PC-3 (cell line): ENCODE measurements at regions not wholly inside any gene's neighbourhood (a gene's known extent, or its start where the extent isn't known, plus 50 kb on each side); places are given as distances from the start of the nearest gene placed in this dataset.
"Not testable (repeated sequence)": the region's sequence is repeated elsewhere in the genome, so short reads cannot be mapped to it uniquely, and the experiment has no call there.

Experiments used
- ATAC-seq: fragments of 200-7000 bp; cut with Tn5 transposase; 2 replicates; pipeline ENCODE4 v1.9.1; 2020; ENCODE audit warnings: mild to moderate bottlenecking, moderate library complexity
- BruUV-seq: library from RNA; stranded (reverse); fragments of 400-500 nt; replicated peaks from 2 replicates; lab custom pipeline; 2021; lab: Mats Ljungman, UMichigan
- CTCF ChIA-PET: fragments of 300-600 bp; sonication (Branson Sonifier 250); formaldehyde crosslinking; loops from one replicate; lab custom pipeline; 2022; ENCODE audit warnings: antibody characterized with exemption; lab: Charles Lee
- POLR2A ChIA-PET: fragments of 300-600 bp; sonication (Branson Sonifier 250); formaldehyde crosslinking; loops from one replicate; lab custom pipeline; 2022; ENCODE audit warnings: antibody characterized with exemption; ENCODE audit not compliant: unreplicated experiment; lab: Charles Lee
- DNase-seq: peaks from one replicate; pipeline ENCODE4 v3.0.0-alpha.2; 2015
- H2AFZ ChIP-seq: fragments of 300-600 bp; sonication (generic); 2 replicates; pipeline ENCODE4 v1.6.0; 2016; ENCODE audit warnings: antibody characterized with exemption, low read length
- H3F3A ChIP-seq: fragments of 300-600 bp; sonication (generic); one replicate; pipeline ENCODE4 v1.6.0; 2017; ENCODE audit warnings: antibody characterized with exemption, low read length, control low read depth, mild to moderate bottlenecking; ENCODE audit not compliant: unreplicated experiment
- H3K27ac ChIP-seq: fragments of 300-600 bp; sonication (generic); 2 replicates; pipeline ENCODE4 v1.5.1; 2016; ENCODE audit warnings: mild to moderate bottlenecking, low read length
- H3K27me3 ChIP-seq: fragments of 300-600 bp; sonication (generic); 2 replicates; pipeline ENCODE4 v1.6.1; 2016; ENCODE audit warnings: low read length, mixed read lengths
- H3K36me3 ChIP-seq: fragments of 300-600 bp; sonication (generic); 2 replicates; pipeline ENCODE4 v1.6.1; 2016; ENCODE audit warnings: low read depth, mixed run types, low read length, mixed read lengths
- H3K4me1 ChIP-seq: fragments of 300-600 bp; sonication (generic); 2 replicates; pipeline ENCODE4 v1.5.1; 2016; ENCODE audit warnings: low read length; ENCODE audit not compliant: insufficient read depth
- H3K4me2 ChIP-seq: fragments of 300-600 bp; sonication (generic); 2 replicates; pipeline ENCODE4 v1.6.0; 2016; ENCODE audit warnings: low read length
- H3K4me3 ChIP-seq: fragments of 300-600 bp; sonication (generic); 2 replicates; pipeline ENCODE4 v1.5.1; 2016; ENCODE audit warnings: mild to moderate bottlenecking, low read length, mixed read lengths
- H3K79me2 ChIP-seq: fragments of 300-600 bp; sonication (generic); 2 replicates; pipeline ENCODE4 v1.6.1; 2017; ENCODE audit warnings: low read length, mixed read lengths
- H3K9ac ChIP-seq: fragments of 300-600 bp; sonication (generic); 2 replicates; pipeline ENCODE4 v1.6.0; 2016; ENCODE audit warnings: mild to moderate bottlenecking, low read length
- H3K9me2 ChIP-seq: fragments of 300-600 bp; sonication (generic); replicated peaks from 2 replicates; pipeline ENCODE4 v1.6.1; 2016; ENCODE audit warnings: mixed run types, low read length, mixed read lengths
- H3K9me3 ChIP-seq: fragments of 300-600 bp; sonication (generic); 2 replicates; pipeline ENCODE4 v1.6.1; 2016; ENCODE audit warnings: low read length, mixed read lengths
- H4K20me1 ChIP-seq: fragments of 300-600 bp; sonication (generic); 2 replicates; pipeline ENCODE4 v1.6.1; 2016; ENCODE audit warnings: low read length, mixed read lengths
- intact Hi-C: fragments of 100-400 bp; cut with micrococcal nuclease; formaldehyde crosslinking; loops from 2 replicates; pipeline ENCODE4 v1.9.0; 2023

DNA sequence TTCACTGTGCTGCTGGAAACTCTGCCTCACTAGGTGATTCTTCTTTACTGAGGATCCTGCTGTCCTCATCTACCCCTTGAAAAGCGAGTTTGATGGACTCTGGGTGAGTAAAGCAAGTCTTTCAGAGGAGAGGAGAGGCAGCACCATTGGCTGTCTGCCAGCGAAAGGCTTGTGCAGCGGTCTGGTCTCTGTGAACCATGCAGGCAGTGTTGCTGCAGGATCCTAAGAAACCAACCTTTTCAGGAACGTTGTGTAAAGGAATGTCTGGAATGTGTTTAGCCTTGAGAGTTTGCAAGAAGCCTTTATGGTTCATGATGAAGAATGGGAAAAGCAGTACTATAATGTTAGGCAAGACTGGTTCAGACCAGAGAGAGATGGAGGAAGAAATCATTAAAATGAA, 53.4 kb upstream of the CCN1 start:
- DNase-seq (peak; percentile 91), ATAC-seq (peak; percentile 59)
- H3K9ac ChIP-seq, BruUV-seq, H3K36me3 ChIP-seq, H3K27ac ChIP-seq, POLR2A ChIA-PET, H3K79me2 ChIP-seq, H4K20me1 ChIP-seq, H3K9me3 ChIP-seq, H3K4me3 ChIP-seq, H3F3A ChIP-seq, H3K9me2 ChIP-seq, H3K27me3 ChIP-seq: not testable (repeated sequence)
- H3K4me2 ChIP-seq = peak overlapping the region; percentile 39
- CTCF ChIA-PET = interaction anchor here (0.6 kb wide), 1 partner anchor 385 kb away, joined by 3 read pairs; no protein-coding TSS in a partner anchor
- H2AFZ ChIP-seq = peak overlapping the region; percentile 50; the same call in 1 of the 2 replicates
- H3K4me1 ChIP-seq = peaks cover 23% of the 10 kb centered on the region
- intact Hi-C loops = loop anchor here (2.0 kb wide), 1 partner anchor 18 kb away; no protein-coding TSS in a partner anchor
